NCI-H345 treated with DMSO at 0.1 percent for 48 hours (cell line): ENCODE measurements at regions not wholly inside any gene's neighbourhood (a gene's known extent, or its start where the extent isn't known, plus 50 kb on each side); places are given as distances from the start of the nearest gene placed in this dataset.

ENCODE experiments used
- DNase-seq: peaks from one replicate; lab custom pipeline; 2025; ENCODE audit not compliant: unreplicated experiment; lab: John Stamatoyannopoulos, UW

DNA sequence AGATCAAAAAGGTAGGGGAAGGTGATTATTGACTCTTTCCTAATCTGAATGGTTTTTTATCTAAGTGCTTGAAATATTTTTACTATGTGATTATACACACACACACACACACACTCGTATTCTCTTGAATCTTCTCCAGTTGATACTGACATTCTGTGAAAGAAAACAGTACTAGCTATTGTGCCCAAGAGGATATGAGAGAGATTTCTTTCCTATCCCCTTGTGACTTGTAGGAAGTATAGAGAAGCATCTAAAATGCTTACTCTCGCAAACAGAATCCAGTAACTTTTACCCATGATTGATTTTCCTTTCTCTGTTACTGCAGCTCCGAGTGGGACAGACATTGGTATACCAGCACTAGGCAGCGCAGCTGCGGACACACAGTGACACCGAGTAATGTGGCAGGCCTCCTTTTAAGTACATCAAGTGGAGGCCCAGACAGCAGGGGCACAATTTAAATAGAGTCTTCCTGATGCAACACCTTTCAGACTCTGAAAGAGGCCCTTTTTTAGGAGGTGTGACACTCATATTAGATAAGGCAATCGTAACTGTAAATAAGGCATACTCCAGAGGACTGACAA lies 421.0 kb upstream of the CNTN4 start:
- DNase-seq = peak; percentile 3

DNA sequence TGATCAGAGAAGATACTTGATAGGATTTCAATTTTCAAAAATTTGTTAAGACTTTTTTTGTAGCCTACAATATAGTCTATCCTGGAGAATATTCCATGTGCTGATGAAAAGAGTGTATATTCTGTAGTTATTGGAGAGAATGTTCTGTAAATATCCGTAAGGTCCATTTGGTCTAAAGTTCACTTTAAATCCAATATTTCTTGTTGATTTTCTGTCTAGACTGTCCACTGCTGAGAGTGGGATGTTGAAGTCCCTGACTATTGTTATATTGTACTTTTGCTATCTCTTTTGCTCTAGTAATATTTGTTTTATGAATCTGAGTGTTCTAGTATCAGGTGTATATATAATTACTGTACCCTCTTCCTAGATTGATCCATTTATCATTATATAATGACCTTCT lies 406.2 kb upstream of the CNTN4 start:
- no peak for DNase-seq

DNA sequence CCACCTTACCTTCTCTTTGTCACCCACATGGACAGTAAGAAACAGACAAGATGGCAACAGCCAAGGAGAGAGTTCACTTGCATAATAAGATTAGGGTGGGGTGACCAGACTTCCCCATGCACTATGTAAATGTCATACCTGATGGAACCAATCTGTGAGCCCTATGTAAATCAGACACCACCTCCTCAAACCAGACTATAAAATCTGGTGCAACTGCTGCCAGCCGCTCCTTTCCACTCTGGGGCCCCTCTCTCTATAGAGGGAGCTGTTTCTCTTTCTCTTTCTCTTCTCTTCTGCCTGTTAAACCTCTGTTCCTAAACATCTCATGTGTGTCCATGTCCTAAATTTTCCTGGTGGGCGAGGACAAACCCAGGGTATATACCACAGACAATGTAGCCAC lies 405.5 kb upstream of the CNTN4 start:
- DNase-seq = no peak

DNA sequence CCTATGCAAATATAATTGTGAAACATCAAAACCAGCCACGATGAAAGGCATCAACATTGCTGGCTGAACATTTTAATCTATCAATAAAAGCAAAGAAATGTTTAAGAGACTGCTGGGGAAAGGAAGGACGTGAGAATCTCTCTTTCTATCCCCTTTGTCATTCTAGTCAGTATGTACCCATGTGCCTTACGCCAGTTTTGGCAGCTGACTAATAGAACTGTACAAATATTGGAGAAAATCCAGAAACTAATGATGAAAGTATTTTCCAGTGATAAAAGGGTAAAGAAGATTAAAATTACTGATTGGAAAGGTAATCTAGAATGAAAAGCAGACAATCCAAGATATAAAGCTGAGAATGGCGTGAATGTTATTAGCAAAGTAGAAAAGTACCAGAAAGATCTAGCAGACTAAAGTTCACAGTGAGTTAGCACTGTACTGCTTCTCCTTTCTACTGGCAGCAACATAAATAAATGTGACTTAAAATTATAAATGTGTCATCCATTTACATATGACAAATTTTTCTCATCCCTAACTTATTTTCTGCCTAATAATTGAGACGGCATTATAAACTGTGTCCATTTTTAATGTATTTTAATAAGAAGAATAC lies 401.9 kb upstream of the CNTN4 start:
- no peak for DNase-seq

DNA sequence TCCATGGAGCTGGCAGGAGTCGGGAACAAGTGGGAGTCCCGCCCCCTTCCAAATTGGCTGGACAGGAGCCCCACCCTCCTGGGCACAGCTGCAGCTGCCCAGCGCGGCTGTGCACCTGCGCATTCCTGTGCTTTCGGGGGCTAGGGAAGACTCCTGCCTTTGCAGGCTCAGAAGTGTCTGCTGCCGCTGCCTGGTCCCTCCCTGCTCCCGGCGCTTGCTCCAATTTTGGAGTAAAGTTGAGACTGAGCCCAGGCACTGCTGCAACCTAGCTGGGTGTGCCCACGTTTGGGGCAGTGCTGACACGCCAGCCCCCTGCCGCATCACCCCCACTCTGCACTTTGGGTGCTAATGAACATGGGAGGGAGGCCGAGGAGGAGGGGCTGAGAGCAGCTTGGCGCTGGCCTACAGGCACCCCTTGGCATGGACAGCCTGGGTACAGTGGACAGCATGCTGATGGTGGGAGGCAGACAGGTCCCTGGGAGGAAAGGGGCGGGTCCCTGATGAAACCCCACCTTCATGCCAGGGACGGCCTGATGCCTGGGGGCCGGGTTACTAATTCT lies 399.2 kb upstream of the CNTN4 start:
- no peak for DNase-seq

DNA sequence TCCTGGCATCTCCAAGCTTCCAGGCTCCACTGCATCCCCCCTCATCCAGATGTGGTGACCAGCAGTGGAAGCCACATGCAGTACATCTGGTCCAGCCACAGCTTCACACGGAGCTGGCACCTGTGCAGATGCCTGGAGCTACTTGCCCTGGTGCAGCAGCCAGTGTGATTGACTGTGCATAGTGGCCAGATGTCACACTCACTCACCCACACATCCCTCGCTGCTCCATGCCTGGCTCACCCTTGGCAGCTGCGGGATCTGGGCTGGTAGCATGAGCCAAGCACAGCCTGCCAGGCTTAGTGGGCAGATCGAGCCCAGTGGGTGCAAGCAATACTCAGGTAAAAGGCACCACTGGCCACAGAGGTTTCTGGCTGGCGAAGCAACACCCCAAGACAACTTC lies 398.0 kb upstream of the CNTN4 start:
- DNase-seq = no peak

DNA sequence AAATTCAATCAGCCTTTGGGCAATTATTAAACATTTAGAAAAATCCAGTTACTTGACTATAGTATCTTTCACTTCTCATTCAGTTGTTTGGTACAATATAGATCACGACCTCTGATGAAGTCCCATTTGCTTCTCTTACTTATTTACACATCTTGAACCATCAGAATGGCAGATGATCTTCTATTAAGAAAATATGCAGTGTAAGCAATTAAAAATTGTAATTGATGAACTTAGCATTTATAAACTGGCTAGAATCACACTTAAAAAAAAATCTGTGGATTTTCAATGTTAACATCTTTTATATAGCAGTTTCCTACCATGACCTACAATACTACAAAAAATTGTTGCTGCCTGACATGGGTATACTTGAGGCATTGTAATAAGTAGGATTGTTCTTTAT lies 395.5 kb upstream of the CNTN4 start:
- no peak for DNase-seq

DNA sequence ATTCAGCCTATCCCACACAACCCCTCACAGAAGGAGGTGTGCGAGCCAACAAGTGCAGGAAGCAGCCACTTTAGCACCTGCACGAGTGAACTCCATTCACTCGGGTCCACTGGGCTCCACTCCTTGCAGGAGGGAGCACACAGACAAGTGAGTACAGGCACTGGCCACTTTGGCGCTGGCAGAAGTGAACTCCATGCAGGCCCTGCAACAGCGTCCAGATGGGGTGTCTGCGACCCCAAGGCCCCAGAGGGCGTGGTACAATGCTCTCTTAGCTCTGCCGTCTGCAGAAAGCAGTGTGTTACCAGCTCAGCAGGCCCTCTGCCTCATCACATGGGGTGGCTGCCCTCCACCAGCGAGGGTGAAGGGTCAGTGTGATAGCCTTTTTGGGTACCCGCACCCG lies 388.0 kb upstream of the CNTN4 start:
- DNase-seq = no peak

DNA sequence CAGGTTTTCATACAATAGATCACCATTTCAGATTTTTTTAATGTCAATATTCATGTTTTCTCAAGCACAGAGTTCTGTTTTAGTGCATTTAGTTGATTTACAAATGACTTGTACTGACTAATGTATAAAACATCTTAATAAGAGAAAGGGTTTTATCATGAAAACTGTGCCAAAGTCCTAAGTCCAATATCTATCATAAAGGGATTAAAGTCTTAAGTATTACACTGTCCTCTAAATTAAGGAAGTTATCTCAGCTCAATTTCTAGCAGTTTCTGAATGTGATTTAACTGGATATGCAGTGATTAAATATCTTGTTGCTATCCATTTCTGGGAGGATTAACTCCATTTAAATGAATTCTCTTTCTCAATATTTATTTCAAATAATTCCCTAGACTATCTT lies 381.1 kb upstream of the CNTN4 start:
- no peak for DNase-seq

DNA sequence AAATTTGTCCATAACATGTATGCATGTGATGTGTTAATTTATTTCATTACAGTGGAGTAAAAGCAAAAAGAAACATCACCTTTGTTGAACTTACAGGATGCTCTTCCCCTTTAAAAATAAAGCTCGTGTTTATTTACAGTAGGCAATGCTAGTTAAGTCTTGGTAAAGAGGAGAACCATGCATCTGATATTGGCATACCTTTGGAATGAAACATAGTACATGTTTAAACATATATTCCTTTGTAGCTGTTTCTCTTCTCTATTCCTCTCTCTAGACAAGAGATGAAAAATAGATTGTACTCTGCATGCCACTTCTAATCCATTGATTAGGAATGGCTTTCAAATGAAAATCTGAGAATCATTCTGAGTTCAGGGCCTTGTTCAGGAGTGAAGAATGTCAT lies 374.9 kb upstream of the CNTN4 start:
- DNase-seq = no peak

DNA sequence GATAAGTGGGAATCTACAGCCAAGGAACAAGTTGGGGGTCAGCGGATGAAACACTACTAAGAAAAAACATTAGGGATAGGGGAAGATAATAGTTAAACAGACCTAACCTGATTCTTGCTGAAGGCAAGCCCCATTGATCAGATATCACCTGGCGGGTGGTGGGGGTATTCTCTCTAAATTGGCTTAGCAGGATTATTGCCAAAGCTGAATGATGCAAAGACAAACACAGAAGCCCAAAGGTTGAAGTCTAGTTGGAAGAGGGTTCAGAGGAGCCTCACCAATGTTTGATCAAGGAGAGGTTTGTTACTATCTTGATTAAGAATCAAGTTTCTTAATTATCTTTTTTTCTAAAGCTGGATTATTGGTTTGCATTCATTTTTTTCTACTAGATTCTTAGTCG lies 371.9 kb upstream of the CNTN4 start:
- no peak for DNase-seq

DNA sequence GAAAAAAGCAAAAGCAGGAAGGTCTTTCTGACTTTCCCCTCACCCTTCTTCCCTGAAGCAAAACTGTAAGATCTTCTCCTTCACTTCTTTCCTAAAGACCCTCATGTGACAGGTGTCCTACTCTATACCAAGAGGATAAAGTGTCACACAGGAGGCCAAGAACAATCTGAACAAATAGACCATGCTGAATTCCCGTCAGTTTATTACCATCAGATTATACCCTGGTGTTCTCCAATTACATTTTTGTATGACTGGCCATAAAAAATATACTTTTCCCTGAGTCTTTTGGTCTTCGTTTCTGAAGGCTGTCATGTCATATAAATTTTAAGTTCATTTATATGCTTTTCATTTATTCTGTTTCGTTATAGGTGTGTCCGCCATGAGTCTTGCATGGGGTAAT lies 371.4 kb upstream of the CNTN4 start:
- no peak for DNase-seq

DNA sequence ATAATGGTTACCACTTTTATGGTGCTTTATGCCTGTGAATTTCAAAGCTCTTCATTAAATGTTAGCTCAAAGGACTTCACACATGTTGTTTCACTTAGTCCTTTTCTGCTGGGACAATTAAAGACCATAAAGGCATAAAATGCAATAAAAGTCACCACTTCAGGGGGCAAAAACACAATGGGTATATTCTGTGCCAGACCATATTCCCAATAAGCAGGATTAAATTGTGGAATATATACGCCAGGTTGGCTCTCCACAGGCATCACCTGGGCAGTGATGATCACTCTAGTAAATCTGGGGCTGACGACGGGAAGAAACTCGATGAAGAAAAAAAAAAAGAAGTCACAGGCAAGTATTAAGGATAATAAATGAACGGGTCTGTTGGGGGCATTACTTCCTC lies 370.2 kb upstream of the CNTN4 start:
- no peak for DNase-seq

DNA sequence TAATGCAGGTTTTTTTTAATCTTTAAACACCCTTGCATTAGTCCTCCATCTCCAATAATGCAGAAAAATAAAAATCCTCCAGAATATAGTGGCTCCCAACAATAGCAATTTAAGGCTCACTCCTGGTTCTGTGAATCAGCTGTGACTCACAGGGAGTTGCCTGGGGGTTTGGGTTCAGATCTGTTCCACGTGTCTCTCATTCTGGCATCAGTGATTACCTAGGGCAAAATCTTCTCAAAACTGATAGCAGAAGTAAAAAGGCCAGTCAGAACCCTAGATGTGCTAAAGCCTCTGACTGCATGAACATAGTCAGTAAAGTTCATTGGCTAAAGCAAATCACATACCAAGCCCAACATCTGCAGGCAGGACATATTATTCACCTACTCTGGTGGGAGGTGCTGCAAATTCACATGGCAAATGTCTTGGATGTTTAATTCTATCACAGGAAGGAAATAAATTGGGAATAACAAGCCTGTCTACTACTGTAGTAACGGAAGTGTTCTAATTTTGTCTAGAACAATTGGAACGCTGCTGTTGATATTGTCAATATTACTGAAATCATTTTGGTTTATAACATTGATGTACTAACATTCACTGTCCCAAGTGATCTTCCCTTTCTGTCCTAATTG lies 364.1 kb upstream of the CNTN4 start:
- no peak for DNase-seq

DNA sequence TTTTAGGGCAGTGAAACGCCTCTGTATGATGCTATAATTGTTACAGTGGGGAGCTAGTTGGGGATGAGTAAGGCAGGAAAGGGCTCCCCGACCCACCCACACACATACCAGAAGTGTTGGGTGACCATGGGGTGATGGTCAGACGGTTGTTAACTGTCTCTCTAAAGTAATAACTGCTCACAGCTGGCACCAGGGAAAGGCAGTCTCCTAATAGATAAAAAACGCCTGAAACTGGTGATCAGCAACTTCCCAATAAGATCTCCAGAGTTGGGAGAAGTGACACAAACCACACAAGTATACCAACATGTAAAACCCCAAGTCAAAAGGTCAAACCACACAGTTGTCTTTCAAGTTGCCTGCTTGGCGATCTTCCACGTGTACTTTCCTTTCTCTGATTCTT lies 346.5 kb upstream of the CNTN4 start:
- no peak for DNase-seq

DNA sequence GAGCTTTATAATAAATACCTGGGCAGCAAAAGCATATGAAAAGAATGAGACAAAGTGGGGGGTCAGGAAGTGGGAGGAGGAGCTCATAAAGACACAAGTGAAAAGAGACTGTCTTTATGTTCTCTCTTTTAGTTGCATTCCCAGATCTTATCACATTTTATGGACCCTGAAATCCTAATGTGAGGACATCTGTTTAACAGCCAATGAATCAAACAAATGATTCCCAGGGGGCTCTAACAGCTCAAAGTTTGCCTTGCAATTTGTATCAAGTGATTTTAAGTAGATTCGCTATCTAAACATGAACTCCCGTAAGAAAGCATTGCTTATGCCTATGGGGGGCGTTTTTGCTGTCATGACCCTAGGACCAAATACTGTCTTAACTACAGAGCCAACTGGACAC lies 332.3 kb upstream of the CNTN4 start:
- peak; percentile 3 for DNase-seq

DNA sequence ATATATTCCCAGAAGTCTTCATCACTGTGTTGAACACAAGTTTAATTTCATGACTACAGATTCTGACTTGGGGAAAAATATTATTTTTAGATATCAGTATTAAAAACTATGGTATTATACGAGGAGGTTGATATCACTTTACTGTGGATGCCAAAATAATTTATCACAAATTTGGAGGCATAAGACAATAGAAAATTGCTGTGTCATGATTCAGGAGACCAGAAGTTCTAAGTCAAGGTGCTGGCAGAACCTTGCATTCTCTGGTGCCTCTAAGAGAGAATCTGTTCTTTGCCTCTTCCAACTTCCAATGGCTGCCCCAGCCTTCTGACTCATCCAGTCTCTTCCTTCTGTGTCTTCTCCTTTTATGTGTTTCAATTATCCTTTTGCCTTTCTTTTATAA lies 325.0 kb upstream of the CNTN4 start:
- no peak for DNase-seq

DNA sequence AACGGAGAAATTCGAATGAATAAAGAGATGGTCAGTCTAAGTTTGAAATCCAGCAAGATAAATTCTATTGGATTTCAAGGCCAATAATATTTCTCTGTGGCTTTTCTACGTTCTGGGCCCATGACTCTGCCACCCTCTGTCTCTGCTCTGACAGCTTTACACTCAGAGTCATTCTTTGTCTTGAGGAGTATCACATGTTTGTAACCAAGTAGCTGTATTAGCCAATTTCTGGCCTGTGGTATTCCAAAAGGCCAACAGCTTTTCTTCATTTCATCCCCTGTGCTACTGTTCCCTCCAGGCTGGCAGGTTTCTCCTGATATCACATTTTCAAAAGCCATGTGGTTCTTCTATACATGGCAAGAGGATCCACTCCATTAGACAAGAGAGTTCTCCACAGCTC lies 324.1 kb upstream of the CNTN4 start:
- DNase-seq = no peak

DNA sequence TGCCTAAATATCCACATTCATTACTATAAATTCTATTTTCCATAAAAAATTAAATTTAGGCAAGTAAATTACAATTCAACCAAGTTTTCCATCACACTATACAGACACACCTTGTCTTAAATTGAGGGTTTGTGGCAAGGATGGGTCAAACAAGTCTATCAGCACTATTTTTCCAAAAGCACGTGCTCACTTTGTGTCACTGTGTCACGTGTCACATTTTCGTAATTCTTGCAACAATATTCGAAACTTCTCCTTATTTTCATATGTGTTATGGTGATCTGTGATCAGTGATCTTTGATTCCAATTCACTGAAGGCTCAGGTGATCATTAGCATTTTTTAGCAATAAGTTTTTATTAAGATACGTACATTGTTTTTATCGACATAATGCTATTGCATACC lies 323.3 kb upstream of the CNTN4 start:
- no peak for DNase-seq

DNA sequence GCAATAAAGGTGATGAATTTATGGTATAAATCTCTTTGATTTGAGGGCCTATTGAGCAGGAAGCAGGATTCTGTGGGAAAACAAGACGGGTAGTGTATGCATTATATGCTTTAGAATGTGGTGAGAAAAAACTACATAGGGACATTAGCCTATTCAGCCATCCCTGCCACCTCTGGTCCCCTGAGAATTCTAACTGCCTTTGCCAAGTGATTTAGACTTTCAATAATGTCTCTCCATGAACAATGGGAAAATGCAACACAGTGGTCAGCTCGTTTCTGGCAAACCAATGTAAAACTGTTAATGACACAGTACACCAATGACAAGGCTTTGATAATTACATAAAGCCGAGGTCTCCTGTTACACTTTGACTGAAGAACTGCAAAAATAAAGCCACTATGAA lies 314.7 kb upstream of the CNTN4 start:
- no peak for DNase-seq

DNA sequence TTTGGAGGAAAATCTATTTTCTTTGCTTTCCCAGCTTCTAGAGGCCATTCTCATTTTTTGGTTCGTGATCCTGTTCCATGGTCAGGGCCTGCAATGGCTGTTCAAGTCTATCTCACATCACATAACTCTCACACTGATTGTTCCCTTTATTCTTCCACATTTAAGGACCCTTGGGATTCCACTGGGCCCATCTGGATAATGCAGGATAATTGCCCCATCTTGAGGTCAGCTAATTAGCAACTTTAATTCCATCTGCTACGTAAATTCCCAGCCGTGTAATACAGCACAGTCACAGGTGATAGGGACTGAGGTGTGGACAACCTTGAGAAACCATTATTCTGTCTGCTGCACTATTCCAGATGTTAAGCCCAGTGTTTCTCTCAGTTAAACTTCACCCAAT lies 311.6 kb upstream of the CNTN4 start:
- no peak for DNase-seq

DNA sequence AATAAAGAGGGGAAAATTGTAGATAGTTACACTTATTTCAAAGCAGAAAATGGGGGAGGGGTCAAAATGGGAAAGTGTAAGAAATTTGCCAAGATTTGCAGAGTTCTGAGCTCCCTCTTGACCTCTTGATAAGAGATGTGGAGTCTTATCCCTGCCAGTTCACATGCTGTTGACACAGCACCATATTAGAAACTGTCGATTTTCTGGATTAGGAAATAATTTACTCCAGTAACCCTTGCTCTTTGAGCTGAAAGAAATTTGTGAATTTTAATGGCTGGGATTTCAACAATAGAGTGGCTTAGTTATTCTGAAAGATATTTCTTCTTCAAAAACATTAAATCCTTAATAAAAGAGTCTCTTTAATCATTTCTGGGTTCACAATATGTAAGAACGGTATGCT lies 306.2 kb upstream of the CNTN4 start:
- DNase-seq = no peak
